LoVo (cell line): ENCODE measurements at regions not wholly inside any gene's neighbourhood (a gene's known extent, or its start where the extent isn't known, plus 50 kb on each side); places are given as distances from the start of the nearest gene placed in this dataset.

Experiments
- DNase-seq: peaks from one replicate; pipeline ENCODE4 v3.0.0-alpha.2; 2016; ENCODE audit warnings: low spot score

- DNase-seq, result no peak
Measured at GRCh38 chr7:16061011-16061410, 360.3 kb downstream of the CRPPA start.

DNA sequence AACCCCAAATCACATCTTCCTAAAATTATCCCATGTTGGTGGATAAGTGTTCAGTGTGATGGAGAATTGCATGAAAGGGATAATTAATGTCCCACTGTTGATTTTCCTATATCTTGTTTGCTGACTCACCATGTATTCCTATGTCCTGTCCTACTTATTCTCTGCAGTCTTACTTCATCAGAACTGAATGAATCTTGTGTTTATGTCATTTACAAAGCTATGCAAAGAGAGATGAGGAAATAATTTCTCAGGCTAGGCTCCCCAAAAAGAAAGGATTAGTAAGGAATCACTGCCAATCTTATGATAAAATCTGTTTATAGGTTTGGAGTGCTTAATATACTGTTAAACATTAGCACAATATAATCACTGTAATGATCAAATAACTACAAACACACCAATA lies 360.8 kb downstream of the CRPPA start:
- no peak for DNase-seq

- DNase-seq, result no peak
Measured at GRCh38 chr7:16055263-16055976, 365.9 kb downstream of the CRPPA start.

- DNase-seq, result no peak
Measured at GRCh38 chr7:16051561-16052255, 365.2 kb upstream of the MEOX2 start.

- no peak for DNase-seq
Measured at GRCh38 chr7:16046041-16046440, 359.6 kb upstream of the MEOX2 start.

GRCh38 chr7:16045296-16045695 lies 358.8 kb upstream of the MEOX2 start:
- DNase-seq, result no peak

DNA sequence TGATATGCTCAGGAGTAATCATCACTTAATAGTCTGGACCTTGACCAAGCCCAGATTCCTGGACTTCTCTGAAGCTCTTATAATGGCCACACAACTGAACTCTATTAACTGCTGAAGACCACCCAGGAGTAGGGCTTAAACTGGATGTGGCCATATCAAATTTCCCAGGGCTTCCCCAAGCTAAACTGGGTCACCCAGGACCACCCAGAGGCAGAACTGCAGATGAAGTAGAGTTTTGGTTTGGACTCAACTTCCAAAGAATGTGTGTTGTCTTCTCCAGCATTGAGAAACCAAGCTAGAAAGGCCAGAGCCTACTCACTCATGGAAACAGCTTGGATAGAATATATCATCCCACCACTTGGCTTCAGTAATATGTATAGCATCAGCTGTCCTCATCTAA lies 358.2 kb upstream of the MEOX2 start:
- DNase-seq, result no peak

DNA sequence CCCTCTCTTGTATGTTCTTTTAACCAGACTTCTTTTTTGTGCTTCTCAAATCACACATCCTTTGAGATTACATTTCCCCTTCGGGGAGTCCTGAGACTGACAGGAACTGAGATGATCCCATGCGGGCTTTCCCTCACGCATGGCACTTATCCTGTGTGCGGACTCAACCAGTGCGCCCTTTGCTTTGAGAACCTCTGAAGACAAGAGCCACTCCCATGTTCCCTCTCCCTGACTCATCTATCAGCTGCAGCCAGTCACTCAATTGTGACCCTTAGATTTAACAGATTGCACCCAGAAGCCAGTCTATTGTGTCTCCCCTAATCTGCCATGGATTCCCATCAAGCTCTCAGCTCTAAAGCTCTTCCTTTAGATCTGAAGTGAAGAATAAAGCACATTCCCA lies 353.9 kb upstream of the MEOX2 start:
- DNase-seq, result no peak

GRCh38 chr7:16038906-16039305 lies 352.4 kb upstream of the MEOX2 start:
- no peak for DNase-seq

DNA sequence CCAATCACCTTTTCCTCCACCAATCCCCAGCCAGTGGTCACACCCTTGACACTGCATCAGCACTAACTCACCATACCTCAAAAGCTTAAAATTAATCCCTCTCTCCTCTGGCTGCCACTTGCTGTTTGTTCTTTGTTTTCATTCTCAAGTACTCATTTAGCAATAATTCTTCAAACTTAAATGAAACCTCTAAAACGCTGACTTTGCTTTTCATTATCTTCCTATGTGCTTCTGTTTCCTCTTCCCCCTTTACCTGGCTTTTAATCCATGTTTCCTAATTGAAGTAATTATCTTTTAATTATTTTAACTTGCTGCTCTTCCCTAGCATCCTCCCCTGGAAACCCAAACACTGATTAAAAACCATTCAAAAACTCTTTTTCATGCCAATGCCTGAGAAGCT lies 348.9 kb upstream of the MEOX2 start:
- DNase-seq, result no peak

DNA sequence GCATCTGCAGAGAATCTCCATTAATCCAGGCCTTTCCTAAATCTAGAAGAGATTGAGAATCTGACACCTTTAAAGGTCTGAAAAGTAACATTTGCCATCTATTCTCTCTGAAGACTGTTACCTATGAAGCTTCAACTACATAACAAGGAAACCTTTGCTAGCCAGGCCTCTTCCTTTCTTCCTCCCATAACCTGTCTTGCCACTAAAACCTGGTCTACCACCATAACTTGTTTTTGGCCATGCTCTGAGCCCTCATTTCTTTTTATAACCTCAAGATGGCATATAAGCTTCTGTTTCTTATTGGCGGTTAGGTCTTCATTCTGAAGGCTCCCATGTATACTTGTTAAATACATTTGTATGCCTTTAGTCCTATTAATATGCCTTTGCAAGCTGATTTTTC lies 348.4 kb upstream of the MEOX2 start:
- no peak for DNase-seq

DNA sequence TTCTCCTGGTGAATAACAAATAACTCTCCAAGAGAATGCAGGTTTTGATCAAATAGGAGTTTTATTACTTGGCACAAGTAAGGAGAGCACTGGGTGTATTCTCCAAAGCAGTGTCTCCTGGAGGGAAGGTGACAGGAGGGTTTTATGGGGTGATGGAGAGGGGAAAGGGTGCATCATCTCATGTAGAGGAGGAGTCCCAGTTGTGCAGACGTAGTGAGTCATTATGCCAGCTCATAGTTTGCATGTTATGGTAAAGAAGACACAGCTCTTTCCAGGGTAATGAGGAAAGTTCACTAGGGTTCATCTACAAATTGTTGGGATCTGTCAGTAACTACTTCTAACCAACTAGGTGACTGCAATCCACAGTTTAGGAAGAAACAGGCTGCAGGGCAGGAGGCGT lies 347.9 kb upstream of the MEOX2 start:
- no peak for DNase-seq

- DNase-seq, result no peak
Measured at GRCh38 chr7:16033233-16033632, 346.8 kb upstream of the MEOX2 start.

DNA sequence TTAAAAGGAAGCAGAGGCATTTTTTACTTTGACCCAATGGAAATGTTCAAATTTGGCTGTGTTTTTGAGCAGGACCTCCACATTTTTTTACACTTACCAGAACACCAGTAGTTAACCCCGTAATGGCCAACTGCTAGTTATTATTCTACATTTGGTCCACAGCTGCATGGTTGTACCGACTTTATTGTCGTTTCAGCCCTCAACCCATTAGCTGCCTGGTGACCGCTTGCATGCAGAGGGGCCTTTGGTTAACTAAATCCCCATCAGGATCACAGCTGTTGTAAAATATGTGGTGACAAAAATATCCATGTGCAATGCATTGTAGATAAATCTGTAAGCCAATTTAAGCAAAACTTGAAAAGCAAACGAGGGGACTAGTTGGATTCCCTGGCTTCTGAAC lies 342.2 kb upstream of the MEOX2 start:
- no peak for DNase-seq

- DNase-seq, result no peak
Measured at GRCh38 chr7:16028103-16028502, 341.6 kb upstream of the MEOX2 start.

- no peak for DNase-seq
Measured at GRCh38 chr7:16027396-16027795, 340.9 kb upstream of the MEOX2 start.

DNA sequence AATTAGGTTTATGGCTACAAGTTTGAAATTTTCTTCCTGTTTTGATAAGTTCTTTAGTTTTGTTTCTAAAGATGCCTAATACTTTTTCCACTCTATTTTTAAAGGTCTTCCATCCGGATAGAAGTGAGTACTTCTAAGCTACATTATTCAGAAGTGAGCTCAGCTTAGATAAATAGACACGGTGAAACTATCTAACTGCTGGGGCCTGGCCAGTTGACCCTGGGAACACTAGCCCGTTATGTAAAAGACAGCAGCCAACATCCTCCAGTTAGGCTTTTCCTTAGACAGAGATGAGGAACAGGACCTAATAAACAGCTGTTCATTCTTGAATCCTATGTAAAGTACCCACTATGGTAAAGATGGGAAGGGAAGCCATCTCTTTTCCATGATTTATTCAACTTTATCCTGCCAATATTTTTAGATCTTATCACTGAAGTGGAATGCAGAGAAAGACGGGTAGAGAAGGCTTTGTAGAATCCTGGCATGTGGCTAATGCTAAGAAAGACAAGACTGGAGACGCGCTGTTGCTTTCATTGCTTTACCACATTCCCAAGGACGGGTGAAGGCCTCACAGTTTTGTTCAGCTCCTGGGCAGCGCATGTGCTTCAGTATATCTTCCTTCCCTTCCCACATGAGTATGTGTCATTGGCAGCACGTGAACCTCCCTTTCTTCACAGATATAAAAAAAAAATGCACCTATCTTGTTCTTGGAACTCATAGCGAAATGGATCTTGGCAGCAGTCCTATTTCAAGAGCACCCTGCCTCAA lies 340.0 kb upstream of the MEOX2 start:
- no peak for DNase-seq

GRCh38 chr7:16025696-16026095 lies 339.2 kb upstream of the MEOX2 start:
- DNase-seq, result no peak

GRCh38 chr7:16023503-16023902 lies 337.0 kb upstream of the MEOX2 start:
- DNase-seq, result no peak

DNA sequence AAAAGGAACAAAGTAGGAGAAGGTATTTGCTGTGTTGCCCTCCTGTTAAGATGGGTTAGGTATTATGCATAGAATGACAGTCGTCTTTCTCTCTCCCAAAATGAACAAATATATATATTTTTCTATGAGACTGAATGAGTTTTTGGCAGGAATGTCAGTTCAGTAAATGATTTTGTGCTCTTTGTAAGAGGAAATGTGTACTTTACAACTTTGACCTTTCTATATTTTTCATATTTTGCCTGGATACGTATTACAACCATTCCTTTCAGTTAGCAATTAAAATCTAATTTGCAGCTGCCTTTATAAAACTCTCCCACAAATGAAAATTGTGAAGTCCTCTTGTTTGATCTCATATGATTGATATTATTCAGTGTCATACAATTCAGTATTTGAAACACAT lies 336.6 kb upstream of the MEOX2 start:
- no peak for DNase-seq

GRCh38 chr7:16021851-16022250 lies 335.4 kb upstream of the MEOX2 start:
- DNase-seq, result no peak

DNA sequence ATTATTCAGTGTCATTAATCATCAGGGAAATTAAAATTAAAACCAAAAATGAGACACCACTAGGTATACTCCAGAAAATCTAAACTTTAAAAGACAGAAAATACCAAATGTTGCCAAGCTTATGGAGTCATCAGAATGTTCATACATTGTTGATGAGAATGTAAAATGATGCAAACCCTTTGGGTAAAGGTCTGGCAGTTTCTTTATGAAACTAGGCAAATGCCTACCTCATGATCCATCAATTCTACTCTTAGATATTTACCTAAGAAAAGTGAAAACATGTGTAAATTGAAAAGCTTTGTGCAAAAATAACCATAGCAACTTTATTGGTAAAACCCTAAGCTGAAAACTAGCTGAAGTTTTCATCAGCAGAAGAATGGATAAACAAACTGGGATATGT lies 329.5 kb upstream of the MEOX2 start:
- no peak for DNase-seq

DNA sequence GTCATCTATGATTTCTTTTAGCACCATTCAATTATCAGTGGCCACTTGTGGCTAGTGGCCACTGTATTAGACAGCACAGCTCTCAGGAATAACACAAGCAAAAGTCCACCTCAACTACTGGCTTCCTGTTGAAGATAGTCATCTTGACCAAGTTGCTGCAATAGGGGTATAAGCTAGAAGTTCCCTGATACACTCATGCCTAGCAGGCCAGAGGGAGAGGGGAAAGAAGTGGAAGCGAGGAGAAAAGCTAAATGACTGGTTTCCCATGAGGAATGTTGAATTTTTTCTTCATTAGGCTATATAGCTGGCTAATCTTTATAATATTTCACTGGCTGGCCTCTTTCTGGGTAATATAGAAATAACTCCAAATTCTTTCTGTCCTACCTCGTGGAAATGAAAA lies 327.5 kb upstream of the MEOX2 start:
- no peak for DNase-seq
